K562 (cell line): ENCODE measurements at regions not wholly inside any gene's neighbourhood (a gene's known extent, or its start where the extent isn't known, plus 50 kb on each side); places are given as distances from the start of the nearest gene placed in this dataset.

Source experiments
- ATAC-seq: fragments of 200-7000 bp; cut with Tn5 transposase; 3 replicates; pipeline ENCODE4 v1.9.1; 2020; ENCODE audit warnings: moderate library complexity
- BruUV-seq: library from RNA; stranded (reverse); fragments of 400-500 nt; replicated peaks from 2 replicates; lab custom pipeline; 2021; lab: Mats Ljungman, UMichigan
- CTCF ChIA-PET: fragments of 300-600 bp; formaldehyde crosslinking; extraction: SDS; loops from one replicate; lab custom pipeline; 2021; ENCODE audit warnings: low intra/inter-chr PET ratio; lab: Yijun Ruan, JAX
- POLR2A ChIA-PET: fragments of 300-600, 350-650 bp; sonication (Branson Sonifier 250); formaldehyde crosslinking; extraction: SDS; loops from one replicate; lab custom pipeline; 2021; ENCODE audit warnings: antibody characterized with exemption, inconsistent platforms; lab: Yijun Ruan, JAX
- DNase-seq, 4 experiments: peaks; one replicate each; pipeline versions ENCODE4 v3.0.0 to v3.0.0-alpha.2; 2011 to 2018; ENCODE audit warnings: low spot score in 3 of 4, mixed read lengths in 3 of 4; ENCODE audit errors: extremely low read depth in 1 of 4
- FAIRE-seq: peaks from 2 replicates; lab custom pipeline; 2011; peaks lifted over from hg19 to GRCh38; lab: Jason Lieb, UNC
- H2AFZ ChIP-seq: 2 replicates; pipeline ENCODE4 v1.6.0; 2011; ENCODE audit warnings: low read depth, low read length, control low read depth, inconsistent platforms
- H3K27ac ChIP-seq: fragments of 200-600 bp; 3 replicates; pipeline ENCODE4 v1.8.0; 2011; ENCODE audit warnings: low read depth, mild to moderate bottlenecking, control low read depth, inconsistent platforms, low read length, moderate library complexity, mixed read lengths; ENCODE audit errors: extremely low read depth
- H3K27me3 ChIP-seq, 2 experiments: fragments of 300-600 bp in 1 of 2; 2 replicates in 1 of 2; 3 replicates in 1 of 2; pipeline versions ENCODE4 v1.6.0 to v1.8.0; 2011; ENCODE audit warnings: inconsistent platforms in 2 of 2, low read length in 2 of 2, mild to moderate bottlenecking in 1 of 2, mixed read lengths in 1 of 2, moderate library complexity in 1 of 2; ENCODE audit not compliant: control insufficient read depth in 2 of 2, insufficient read depth in 2 of 2
- H3K36me3 ChIP-seq: fragments of 300-600 bp; 3 replicates; pipeline ENCODE4 v1.8.0; 2011; ENCODE audit warnings: mild to moderate bottlenecking, low read length, inconsistent platforms; ENCODE audit not compliant: control insufficient read depth, insufficient read depth
- H3K4me1 ChIP-seq, 2 experiments: fragments of 200-600 bp in 1 of 2; replicated peaks in 1 of 2; 2 replicates in 1 of 2; 3 replicates in 1 of 2; pipeline versions ENCODE4 v1.5.1 to v1.8.0; 2011; ENCODE audit warnings: inconsistent platforms in 2 of 2, low read length in 2 of 2, mild to moderate bottlenecking in 1 of 2, mixed read lengths in 1 of 2, moderate library complexity in 1 of 2; ENCODE audit not compliant: control insufficient read depth in 2 of 2, insufficient read depth in 2 of 2
- H3K4me2 ChIP-seq: 2 replicates; pipeline ENCODE4 v1.6.1; 2011; ENCODE audit warnings: low read length, control low read depth, inconsistent platforms, mixed read lengths; ENCODE audit not compliant: insufficient read depth
- H3K4me3 ChIP-seq: fragments of 200-600 bp; sonication (generic), shearing (Covaris generic); 2 replicates; pipeline ENCODE4 v1.5.1; 2016; ENCODE audit warnings: control low read depth, inconsistent platforms
- H3K79me2 ChIP-seq: fragments of 200-600 bp; 3 replicates; pipeline ENCODE4 v1.8.0; 2011; ENCODE audit warnings: low read length, inconsistent platforms; ENCODE audit not compliant: control insufficient read depth, insufficient read depth
- H3K9ac ChIP-seq, 2 experiments: 2 replicates each; pipeline versions ENCODE4 v1.6.0 to v1.6.1; 2011; ENCODE audit warnings: low read depth in 2 of 2, low read length in 2 of 2, control low read depth in 1 of 2, inconsistent platforms in 1 of 2, mild to moderate bottlenecking in 1 of 2, mixed read lengths in 1 of 2; ENCODE audit not compliant: insufficient read depth in 1 of 2
- H3K9me1 ChIP-seq: one replicate; pipeline ENCODE4 v1.6.0; 2011; ENCODE audit warnings: inconsistent platforms, mild to moderate bottlenecking, low read length, moderate library complexity; ENCODE audit not compliant: control insufficient read depth, insufficient read depth
- H3K9me3 ChIP-seq: replicated peaks from 2 replicates; pipeline ENCODE4 v1.5.1; 2011; ENCODE audit warnings: low read depth, low read length, inconsistent platforms; ENCODE audit not compliant: control insufficient read depth, insufficient read depth
- H4K20me1 ChIP-seq: replicated peaks from 2 replicates; pipeline ENCODE4 v1.6.1; 2011; ENCODE audit warnings: low read length, inconsistent platforms, mixed read lengths; ENCODE audit not compliant: control insufficient read depth, insufficient read depth
- CBX1 ChIP-seq: sonication (generic); IDR thresholded peaks from 2 replicates; pipeline ENCODE4 v1.6.1; 2016; ENCODE audit warnings: antibody characterized with exemption, low read depth, mild to moderate bottlenecking
- FOSL1 ChIP-seq: fragments of 200-800 bp; sonication (Bioruptor generic); conservative IDR thresholded peaks from 2 replicates; pipeline ENCODE4 v1.6.1; 2016; ENCODE audit warnings: missing genetic modification characterization, missing compliant biosample characterization
- GABPB1 ChIP-seq: sonication (generic); formaldehyde crosslinking; IDR thresholded peaks from 2 replicates; pipeline ENCODE4 v1.8.0; 2022; ENCODE audit warnings: mild to moderate bottlenecking, missing genetic modification reagents
- HDAC8 ChIP-seq: fragments of 450-650 bp; IDR thresholded peaks from 2 replicates; pipeline ENCODE4 v1.6.1; 2016; ENCODE audit warnings: mild to moderate bottlenecking, missing genetic modification characterization, moderate library complexity, missing compliant biosample characterization
- KHSRP ChIP-seq: fragments of 450-650 bp; IDR thresholded peaks from 2 replicates; pipeline ENCODE4 v1.6.1; 2017
- MAZ ChIP-seq, 2 experiments: fragments of 450-650 bp in 1 of 2; sonication (generic) in 1 of 2; formaldehyde crosslinking; IDR thresholded peaks in 1 of 2; conservative IDR thresholded peaks in 1 of 2; 2 replicates each; pipeline versions ENCODE4 v1.4.0 to v1.5.0; 2020; ENCODE audit warnings: mild to moderate bottlenecking in 1 of 2, missing genetic modification reagents in 1 of 2
- POLR2A ChIP-seq: fragments of 450-650 bp; conservative IDR thresholded peaks from 2 replicates; pipeline ENCODE4 v1.6.1; 2016
- PURB ChIP-seq: sonication (generic); formaldehyde crosslinking; IDR thresholded peaks from 2 replicates; pipeline ENCODE4 v1.9.0; 2021; ENCODE audit warnings: low read depth, mild to moderate bottlenecking, missing genetic modification reagents
- STAG1 ChIP-seq: sonication (generic); formaldehyde crosslinking; IDR thresholded peaks from 2 replicates; pipeline ENCODE4 v1.5.0; 2020; ENCODE audit warnings: missing genetic modification reagents, borderline replicate concordance
- TCF7 ChIP-seq: sonication (generic); IDR thresholded peaks from 2 replicates; pipeline ENCODE4 v1.6.1; 2016; ENCODE audit warnings: antibody characterized with exemption, borderline replicate concordance
- XRCC4 ChIP-seq: IDR thresholded peaks from one replicate; pipeline ENCODE4 v1.6.1; 2011; ENCODE audit not compliant: insufficient read depth, insufficient read length; ENCODE audit errors: extremely low read depth
- YY1 ChIP-seq, 3 experiments: IDR thresholded peaks; 2 replicates each; pipeline ENCODE4 v1.6.1; 2011; ENCODE audit warnings: low read length in 2 of 3, mild to moderate bottlenecking in 2 of 3, moderate library complexity in 2 of 3, borderline replicate concordance in 1 of 3, control low read depth in 1 of 3, low read depth in 1 of 3; ENCODE audit not compliant: insufficient read depth in 3 of 3, insufficient replicate concordance in 2 of 3, control insufficient read depth in 1 of 3, insufficient read length in 1 of 3; ENCODE audit errors: extremely low read depth in 1 of 3
- ZNF124 ChIP-seq: sonication (generic); formaldehyde crosslinking; IDR thresholded peaks from 2 replicates; pipeline ENCODE4 v1.8.1; 2022; ENCODE audit warnings: missing genetic modification reagents
- ZNF239 ChIP-seq: fragments of 250-450 bp; sonication (Bioruptor Pico); IDR thresholded peaks from 2 replicates; pipeline ENCODE4 v1.4.0; 2020; ENCODE audit warnings: mild to moderate bottlenecking
- ZNF445 ChIP-seq: fragments of 250-450 bp; sonication (Bioruptor Pico); IDR thresholded peaks from 2 replicates; pipeline ENCODE4 v1.4.0; 2020; ENCODE audit warnings: low read depth, mild to moderate bottlenecking, moderate library complexity
- WGBS: fragments of 100-300 bp; shearing (Covaris generic); methylation state at CpG from one replicate; pipeline ENCODE4 v1.1.6; 2016; ENCODE audit warnings: low coverage, mixed read lengths; ENCODE audit not compliant: insufficient coverage; ENCODE audit errors: missing lambda C conversion rate; 5-methylcytosine and 5-hydroxymethylcytosine counted together
- in situ Hi-C: fragments of 300-500 bp; cut with MboI; formaldehyde crosslinking; loops from 4 replicates; pipeline ENCODE4 v1.15.0; 2018; ENCODE audit warnings: inconsistent platforms, mixed read lengths
- intact Hi-C: fragments of 100-400 bp; cut with micrococcal nuclease; formaldehyde crosslinking; loops from 2 replicates; pipeline ENCODE4 v1.14.2; 2022
- TF ChIP-seq, protein P1 (sequence below): fragments of 450-650 bp; IDR thresholded peaks from 2 replicates; pipeline ENCODE4 v1.6.1; 2016; ENCODE audit warnings: mild to moderate bottlenecking
- TF ChIP-seq, protein P2 (sequence below): fragments of 450-650 bp; IDR thresholded peaks from 2 replicates; pipeline ENCODE4 v1.6.1; 2016; ENCODE audit warnings: low read depth, mild to moderate bottlenecking, moderate library complexity
- TF ChIP-seq, protein P3 (sequence below): fragments of 450-650 bp; formaldehyde crosslinking; IDR thresholded peaks from 2 replicates; pipeline ENCODE4 v1.4.0; 2022; ENCODE audit warnings: missing genetic modification characterization

DNA sequence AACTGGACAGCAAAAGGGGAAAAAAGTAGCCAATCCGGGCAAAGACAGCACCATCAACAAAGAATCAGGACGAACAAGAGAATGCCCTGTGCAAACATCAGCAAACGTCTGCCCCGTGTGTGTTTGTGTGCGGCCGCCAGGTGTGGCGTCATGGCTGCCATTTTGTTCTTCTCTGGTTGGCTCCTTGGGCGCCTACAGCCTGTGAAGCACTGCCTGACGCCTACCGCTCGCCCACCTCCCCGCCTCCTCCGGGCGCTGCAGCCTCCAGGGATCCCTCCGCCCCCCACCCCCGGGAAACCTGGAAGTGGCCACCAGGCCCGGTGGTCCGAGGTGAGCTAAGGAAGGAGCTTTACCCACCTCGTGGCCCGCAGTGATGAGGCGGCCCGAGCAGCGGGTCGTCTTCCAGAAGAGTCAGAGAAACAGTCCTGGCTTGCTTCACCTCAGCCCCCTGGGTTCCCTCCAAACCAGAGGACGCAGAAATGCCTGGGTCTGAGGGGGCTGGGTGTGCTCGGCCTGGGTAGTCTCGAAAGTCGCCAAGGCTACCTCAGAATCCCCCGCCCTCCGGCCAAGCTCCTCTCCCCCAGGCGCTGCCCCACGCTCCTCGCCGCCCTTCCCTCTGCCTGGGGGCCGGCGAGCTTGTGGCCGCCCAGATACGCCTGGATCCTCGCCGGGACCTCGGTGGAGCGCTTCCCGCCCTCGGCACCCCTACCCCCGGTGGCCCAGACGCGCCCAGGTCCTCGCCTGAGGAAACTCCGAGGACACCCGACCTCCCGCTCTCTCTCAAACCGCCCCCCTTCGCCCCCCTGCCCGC is 61.8 kb upstream of the IL6 start:
- no peaks in the 10 kb centered on the region for H3K9me1 ChIP-seq
- ChIA-PET POLR2A (no interaction called here), CTCF (no interaction called here)
- peak overlapping the region; percentile 57 for H3K4me2 ChIP-seq
- intact Hi-C loops: loop anchor here (5.0 to 10.0 kb wide), 3 partner anchors 37 to 190 kb away; no protein-coding TSS in a partner anchor
- WGBS: 52% methylated on average over 29 of the region's 54 CpGs
- in situ Hi-C loops: no loop called here
- ATAC-seq: peak; percentile 34
- peaks cover 52% of the 10 kb centered on the region for H3K79me2 ChIP-seq
- H3K9ac ChIP-seq: peak overlapping the region; percentile 66 to 88
- peak overlapping the region; percentile 63 for H2AFZ ChIP-seq
- peaks cover 29% of the 10 kb centered on the region; the same call in 1 of the 3 replicates for H3K36me3 ChIP-seq
- no peaks in the 10 kb centered on the region for H3K9me3 ChIP-seq
- H3K27me3 ChIP-seq: no peaks in the 10 kb centered on the region
- H3K4me1 ChIP-seq: peaks cover 20 to 63% of the 10 kb centered on the region in 2 experiments
- BruUV-seq: no TSS peak
- H4K20me1 ChIP-seq: no peaks in the 10 kb centered on the region
- no peak for FAIRE-seq
- H3K27ac ChIP-seq: peak overlapping the region; percentile 55
- peak overlapping the region; percentile 20 for H3K4me3 ChIP-seq
- peak in 3 of 4 experiments; percentile 36 to 38 (median 37) for DNase-seq
- TF ChIP-seq HDAC8 (tag): 0 out of 2 replicates have a peak, but pooled peaks have one; percentile 39
- no peak for TF ChIP-seq TCF7
- no peak for TF ChIP-seq CBX1
- TF ChIP-seq, protein P1, sequence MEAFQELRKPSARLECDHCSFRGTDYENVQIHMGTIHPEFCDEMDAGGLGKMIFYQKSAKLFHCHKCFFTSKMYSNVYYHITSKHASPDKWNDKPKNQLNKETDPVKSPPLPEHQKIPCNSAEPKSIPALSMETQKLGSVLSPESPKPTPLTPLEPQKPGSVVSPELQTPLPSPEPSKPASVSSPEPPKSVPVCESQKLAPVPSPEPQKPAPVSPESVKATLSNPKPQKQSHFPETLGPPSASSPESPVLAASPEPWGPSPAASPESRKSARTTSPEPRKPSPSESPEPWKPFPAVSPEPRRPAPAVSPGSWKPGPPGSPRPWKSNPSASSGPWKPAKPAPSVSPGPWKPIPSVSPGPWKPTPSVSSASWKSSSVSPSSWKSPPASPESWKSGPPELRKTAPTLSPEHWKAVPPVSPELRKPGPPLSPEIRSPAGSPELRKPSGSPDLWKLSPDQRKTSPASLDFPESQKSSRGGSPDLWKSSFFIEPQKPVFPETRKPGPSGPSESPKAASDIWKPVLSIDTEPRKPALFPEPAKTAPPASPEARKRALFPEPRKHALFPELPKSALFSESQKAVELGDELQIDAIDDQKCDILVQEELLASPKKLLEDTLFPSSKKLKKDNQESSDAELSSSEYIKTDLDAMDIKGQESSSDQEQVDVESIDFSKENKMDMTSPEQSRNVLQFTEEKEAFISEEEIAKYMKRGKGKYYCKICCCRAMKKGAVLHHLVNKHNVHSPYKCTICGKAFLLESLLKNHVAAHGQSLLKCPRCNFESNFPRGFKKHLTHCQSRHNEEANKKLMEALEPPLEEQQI: no peak
- TF ChIP-seq, protein P2, sequence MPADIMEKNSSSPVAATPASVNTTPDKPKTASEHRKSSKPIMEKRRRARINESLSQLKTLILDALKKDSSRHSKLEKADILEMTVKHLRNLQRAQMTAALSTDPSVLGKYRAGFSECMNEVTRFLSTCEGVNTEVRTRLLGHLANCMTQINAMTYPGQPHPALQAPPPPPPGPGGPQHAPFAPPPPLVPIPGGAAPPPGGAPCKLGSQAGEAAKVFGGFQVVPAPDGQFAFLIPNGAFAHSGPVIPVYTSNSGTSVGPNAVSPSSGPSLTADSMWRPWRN: no peak
- TF ChIP-seq ZNF445 (CRISPR knock-in tag): no peak
- no peak; the same call in 1 of the 2 replicates for TF ChIP-seq FOSL1 (tag)
- TF ChIP-seq, protein P3, sequence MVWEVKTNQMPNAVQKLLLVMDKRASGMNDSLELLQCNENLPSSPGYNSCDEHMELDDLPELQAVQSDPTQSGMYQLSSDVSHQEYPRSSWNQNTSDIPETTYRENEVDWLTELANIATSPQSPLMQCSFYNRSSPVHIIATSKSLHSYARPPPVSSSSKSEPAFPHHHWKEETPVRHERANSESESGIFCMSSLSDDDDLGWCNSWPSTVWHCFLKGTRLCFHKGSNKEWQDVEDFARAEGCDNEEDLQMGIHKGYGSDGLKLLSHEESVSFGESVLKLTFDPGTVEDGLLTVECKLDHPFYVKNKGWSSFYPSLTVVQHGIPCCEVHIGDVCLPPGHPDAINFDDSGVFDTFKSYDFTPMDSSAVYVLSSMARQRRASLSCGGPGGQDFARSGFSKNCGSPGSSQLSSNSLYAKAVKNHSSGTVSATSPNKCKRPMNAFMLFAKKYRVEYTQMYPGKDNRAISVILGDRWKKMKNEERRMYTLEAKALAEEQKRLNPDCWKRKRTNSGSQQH (CRISPR knock-in tag): no peak
- no peak for TF ChIP-seq ZNF239 (CRISPR knock-in tag)
- no peak for TF ChIP-seq POLR2A
- TF ChIP-seq KHSRP: no peak
- peak; percentile 45 to 86 (median 65) for TF ChIP-seq YY1 (IDR thresholded peaks at IDR 0.05; ENCODE audit: borderline replicate concordance in 1 of 3, control insufficient read depth in 1 of 3, extremely low read depth in 1 of 3, insufficient read depth in 3 of 3, insufficient read length in 1 of 3, insufficient replicate concordance in 2 of 3, low read depth in 1 of 3, low read length in 2 of 3)
- TF ChIP-seq XRCC4: no peak
- no peak for TF ChIP-seq ZNF124 (CRISPR knock-in tag)
- no peak for TF ChIP-seq PURB (CRISPR knock-in tag)
- TF ChIP-seq STAG1 (CRISPR knock-in tag): no peak
- TF ChIP-seq GABPB1: no peak
- TF ChIP-seq MAZ (CRISPR knock-in tag; conservative IDR thresholded peaks at IDR 0.05 in 1 of 2, IDR thresholded peaks at IDR 0.05 in 1 of 2): no peak
